HG03439 (cell line): ENCODE measurements at regions not wholly inside any gene's neighbourhood (a gene's known extent, or its start where the extent isn't known, plus 50 kb on each side); places are given as distances from the start of the nearest gene placed in this dataset.
A peak's percentile ranks its signal among the peaks of the same experiment; 100 is the strongest.

Experiments
- ATAC-seq: cut with Tn5 transposase; IDR thresholded peaks from one replicate; pipeline ENCODE4 v1.9.1; 2021; ENCODE audit warnings: mild to moderate bottlenecking, moderate library complexity; ENCODE audit not compliant: unreplicated experiment

DNA sequence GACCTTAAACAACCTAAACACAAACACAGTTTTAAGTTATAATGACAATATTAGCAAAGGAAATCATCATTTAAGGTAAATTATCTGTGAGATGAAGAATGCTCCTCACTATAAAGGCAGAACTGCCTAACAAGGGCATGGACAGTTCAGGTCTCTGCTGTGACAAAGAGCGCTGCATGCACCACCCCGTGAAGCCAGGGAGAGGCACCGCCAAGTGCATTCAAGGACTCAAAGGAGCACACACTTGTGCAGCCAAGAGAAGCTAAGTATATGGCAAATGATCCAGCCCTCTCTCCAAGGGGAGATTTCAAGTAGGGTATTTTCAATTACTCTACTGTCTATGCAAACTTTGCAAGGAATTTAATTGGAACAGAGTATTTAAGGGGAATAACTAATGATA is 126.0 kb downstream of the RAP2A start:
- no peak for ATAC-seq

DNA sequence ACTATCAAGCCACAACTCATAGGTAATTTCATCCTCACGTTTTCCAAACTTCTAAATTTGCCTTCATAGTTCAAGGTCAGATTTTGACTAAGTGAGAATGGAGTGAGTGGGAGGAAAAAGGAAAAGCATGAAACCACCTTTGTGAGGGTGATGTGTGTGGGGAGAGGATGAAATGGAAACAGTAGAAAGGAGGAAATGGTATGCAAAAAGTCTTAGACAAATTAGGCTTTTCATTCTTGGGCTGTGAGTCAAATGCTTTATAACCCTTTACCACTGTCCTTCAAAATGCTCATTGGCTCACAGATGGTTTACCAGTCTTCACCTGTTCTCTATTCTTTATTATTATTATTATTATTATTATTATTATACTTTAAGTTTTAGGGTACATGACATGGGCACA is 127.2 kb downstream of the RAP2A start:
- no peak for ATAC-seq

DNA sequence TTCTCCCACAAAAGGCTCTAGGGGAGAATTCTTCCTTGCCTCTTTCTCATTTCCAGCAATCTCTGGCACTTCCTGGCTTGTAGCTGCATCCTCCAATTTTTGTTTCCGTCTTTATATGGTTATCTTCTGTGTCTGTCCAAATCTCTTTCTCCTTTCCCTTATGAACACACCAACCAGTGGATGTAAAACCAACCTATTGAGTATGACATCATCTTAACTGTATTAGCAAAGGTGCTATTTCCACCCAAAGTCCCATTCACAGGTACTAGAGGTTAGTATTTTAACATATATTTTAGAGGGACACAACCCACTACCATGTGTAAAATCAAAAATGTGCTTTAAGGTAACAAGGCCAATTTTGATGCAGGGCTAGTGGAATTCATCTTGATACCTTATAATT is 129.0 kb downstream of the RAP2A start:
- no peak for ATAC-seq

DNA sequence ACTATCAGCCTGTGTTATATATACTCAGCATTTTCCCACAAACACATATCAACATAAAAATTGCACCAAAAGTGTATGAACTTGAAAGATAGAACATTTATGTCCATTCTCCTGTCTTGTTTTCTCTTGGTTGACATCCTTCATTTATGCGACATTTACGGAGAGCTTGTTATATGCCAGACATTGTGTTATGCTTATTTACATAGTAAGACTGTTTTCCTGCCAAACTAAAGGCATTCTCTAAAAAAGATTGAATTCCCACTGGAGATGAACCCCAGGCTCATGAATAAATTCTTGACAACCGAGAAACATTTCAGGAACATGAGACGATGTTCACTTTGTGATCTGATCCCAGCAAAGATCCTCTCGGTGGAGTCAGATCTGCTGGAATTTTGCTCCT is 131.0 kb downstream of the RAP2A start:
- ATAC-seq = no peak

DNA sequence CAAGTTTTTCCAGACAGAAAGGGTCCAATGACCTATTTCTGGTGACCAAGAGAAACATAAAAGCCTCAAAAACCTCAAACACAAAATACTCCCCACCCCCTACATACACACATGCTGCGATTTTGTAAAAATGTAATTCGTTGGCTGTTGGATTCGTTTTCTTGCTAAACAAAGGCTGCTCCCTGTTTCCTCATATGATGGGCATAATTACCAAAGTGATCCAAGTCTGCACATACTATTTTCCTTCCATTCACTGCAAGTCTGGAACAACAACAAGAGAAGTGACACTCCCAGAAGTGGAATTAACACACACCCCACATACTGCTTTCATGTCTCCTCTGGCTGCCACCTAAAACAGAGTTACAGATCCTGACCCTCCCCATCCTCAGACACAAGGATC is 131.9 kb downstream of the RAP2A start:
- ATAC-seq = no peak

DNA sequence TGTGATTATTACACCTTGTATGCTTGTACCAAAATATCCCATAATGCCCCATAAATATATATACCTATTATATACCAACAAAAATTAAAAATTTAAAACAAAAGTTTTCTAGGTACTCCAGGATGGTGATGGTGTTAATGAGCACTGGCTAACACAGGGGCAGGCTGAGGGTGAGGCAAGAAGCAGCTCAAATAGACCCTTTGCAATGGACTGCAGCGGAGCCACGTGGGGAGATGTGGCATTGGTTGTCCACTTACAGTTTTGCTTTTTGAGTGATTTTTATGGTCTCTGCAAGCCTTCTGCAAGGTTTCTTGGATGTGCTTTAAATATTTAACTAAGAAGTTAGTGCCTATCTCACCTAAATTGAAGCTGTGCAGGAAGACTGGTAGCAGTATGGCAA is 132.9 kb downstream of the RAP2A start:
- ATAC-seq = no peak

DNA sequence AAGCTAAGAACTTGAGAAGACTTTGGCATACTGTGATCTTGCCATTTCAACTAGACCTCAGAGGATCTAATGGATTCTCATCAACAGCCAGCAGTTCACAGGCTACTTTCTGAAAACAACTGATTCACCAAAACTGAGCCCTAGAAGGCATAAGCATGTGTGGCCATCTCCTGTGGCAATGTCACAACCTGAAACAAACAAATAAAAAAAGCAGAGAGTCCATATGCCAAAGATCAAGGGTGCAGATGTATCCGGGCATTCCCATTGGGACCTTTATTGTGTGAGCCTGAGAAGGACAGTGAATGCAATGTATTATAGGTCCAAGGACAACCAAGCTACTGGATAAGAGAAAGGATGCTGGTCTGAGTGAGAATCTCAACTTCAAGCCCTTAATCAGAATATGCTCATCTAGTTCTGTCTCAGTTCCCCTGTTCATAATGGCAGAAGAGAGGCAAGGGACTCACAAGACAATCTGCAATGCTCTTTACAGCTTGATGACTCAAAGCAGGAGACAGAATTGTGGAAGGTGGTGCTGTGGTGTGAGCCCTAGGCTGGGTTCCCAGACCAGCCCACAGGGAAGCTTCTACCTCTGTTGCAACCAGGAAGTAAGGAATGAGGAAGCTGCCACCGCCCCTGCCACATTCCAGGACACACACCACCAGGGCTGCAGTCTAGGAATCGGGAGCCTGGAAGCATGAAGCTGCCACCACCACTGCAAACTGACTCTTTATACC is 133.7 kb downstream of the RAP2A start:
- peak; percentile 84 for ATAC-seq

DNA sequence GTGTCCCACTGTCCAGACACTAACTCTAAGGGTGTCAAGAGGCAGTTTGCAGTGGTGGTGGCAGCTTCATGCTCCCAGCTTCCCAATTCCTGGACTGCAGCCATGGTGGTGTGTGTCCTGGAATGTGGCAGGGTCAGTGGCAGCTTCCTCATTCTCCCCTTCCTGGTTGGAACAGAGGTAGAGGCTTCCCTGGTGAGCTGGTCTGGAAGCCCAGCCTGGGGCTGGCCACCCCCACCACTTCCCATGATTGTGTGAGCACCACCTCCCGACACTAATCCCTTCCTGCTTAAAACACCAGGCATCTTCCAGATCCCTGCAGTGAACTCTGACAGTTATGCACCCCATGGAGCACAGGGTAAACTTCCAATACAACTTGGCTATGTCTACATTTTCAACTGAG is 134.9 kb downstream of the RAP2A start:
- ATAC-seq = no peak

DNA sequence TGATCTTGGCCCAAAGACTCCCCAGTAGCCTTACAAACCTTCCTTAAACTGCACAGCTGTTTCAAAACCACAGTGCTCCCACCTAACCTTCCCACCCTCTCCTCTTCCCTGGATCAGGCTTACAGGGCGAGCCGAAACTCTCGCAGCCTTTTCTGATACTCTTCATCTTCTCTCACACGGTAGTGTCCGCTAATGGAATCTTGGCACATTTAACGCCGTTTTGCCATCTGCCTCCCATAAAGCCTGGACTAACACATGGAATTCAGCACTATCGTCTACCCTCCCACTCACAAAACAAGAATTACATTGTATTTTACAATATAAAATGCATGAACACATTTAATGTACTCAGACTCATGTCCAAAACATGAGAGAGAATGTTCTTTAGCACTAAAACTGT is 135.9 kb downstream of the RAP2A start:
- ATAC-seq = no peak

DNA sequence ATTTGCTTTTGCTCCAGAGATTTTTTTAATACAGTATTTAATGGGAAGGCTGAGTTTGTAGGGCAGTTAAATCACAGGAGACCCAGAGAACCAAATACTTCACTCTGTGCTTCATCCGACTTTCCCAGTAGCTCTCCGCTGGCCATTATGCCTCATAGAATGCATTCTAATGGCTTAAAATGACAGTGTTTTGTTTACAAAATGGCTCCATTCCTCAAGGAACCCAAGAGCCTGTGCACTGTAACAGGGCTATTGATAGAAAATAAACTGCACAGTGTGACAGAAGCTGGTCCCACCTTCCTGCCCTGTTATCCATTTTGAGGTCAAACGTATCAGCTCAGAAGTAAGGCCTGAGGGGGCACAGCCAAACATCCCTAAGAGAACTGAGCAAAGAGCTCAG is 136.5 kb downstream of the RAP2A start:
- no peak for ATAC-seq

DNA sequence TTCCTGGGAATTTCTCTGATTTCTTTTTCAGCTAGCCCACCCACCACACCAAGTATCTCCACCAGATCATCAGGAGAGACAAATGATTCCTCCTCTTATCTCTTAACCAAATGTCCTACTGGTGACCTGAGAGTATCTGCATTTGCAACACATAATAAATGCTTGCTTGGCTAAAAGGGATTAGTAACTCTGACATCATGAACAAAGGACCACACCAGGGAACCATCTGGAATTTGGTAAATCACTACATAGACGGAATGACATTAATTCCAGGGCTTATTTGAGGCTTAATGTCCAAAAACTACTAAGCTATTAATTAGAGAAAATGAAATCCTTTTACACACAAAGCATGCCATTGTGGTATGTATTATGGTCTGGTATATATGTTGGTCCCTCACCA is 139.0 kb downstream of the RAP2A start:
- no peak for ATAC-seq

DNA sequence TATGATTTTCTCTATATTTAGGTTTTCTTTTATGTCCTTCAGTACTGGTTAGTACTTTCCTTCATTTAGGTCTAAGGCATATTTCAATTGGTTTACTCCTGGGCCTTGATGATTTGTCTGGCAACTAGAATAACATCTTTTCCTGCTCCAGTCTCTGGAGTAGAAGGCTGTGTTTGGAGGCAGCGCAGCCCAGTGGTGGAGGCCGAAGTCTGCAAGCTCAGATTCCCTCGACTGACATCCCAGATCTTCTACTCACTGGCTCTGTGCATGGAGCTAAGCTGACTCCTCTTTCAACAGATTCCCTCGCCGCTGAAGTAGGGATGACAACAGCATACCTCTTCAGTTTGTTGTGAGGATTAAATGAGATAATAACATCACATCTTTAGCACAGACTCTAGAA is 141.0 kb downstream of the RAP2A start:
- no peak for ATAC-seq

DNA sequence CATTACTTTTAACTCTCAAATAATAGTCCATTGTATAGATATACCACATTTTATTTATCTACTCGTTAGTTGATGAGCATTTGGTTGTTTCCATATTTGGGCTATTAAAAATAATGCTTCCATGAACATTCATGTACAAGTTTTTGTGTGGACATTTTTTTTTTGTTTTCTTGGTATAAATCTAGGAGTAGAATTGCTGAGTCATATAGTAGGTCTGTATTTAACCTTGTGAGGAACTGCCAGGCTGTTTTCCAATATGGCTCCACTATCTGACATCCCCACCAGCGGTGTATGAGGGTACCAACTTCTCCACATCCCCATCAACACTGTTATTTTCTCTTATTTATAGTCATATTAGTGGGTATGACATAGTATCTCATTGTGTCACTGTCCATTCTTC is 143.1 kb downstream of the RAP2A start:
- ATAC-seq = no peak

DNA sequence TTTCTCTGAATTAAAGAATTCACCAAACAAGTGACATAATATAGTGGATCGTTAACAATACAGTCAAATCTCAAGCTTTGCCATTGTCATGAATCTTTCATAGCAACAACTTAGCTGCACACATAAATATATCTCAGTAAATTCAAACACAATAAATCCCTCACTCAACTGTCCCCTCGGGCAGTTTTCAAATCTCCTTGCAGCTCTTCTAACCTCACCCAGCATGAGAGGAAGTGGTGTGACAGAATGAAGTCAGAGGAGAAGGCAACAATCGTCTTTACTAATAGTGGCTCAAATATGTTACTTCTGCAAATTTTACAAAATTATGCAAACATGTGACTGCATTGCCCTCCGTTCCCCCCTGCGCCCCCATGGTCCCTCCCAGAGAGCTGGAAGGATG is 148.2 kb downstream of the RAP2A start:
- no peak for ATAC-seq

DNA sequence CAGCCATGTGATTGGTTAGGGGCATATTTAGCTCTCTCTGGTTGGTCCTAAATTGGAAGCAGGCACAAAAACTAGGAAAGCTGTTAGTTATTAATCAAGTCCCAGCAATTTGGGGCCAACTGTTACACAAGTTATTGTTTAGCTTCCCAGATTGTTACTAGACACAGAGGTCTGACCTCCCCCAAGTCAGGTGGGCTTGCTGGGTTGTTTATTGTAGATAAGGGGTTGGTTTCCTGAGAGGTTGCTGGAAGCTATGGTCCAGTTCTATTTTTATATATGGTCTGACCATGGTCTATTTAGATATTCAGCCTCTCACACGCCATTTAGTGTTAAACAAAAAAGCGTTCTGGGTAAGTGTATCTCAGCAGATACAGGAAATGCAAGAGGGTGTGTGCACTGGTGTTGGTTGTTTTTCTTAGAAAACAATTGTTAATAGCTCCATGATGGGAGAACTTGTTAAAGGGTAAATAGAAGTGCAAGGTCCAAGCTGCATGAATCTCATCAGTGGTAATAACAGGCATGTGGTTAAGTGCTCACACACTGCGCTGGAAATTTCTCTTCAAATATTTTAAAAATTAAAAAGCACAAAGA is 150.0 kb downstream of the RAP2A start:
- ATAC-seq = no peak

DNA sequence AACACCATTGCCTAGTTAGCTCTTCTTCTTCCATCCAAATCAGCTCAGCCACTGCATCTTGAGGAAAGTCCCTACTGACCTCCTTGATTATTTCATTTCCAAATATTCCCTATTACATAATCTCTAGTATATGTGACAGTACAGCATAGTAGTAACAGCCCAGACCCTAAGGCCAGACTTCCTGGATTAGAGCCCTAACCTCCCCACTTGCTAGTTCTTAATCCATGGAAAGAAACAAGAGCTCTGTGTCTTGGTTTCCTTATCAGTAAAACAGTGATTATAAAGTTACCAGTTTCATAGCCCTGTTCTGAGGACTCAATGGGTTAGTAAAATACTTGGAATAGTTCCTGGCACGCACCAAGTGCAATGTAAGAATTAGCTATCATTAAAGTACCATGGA is 153.0 kb downstream of the RAP2A start:
- ATAC-seq = no peak

DNA sequence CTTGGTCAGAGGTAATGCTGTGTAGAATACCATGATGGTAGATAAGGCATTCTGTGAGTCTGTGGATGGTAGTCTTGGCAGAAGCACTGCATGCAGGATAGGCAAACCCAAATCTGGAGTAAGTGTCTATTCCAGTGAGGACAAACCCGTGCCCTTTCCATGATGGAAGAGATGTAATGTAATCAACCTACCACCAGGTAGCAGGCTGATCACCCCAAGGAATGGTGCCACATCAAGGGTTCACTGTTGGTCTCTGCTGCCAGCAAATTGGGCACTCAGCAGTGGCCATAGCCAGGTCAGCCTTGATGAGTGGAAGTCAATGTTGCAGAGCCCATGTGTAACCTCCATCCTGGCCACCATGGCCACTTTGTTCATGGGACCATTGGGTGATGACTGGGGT is 155.0 kb downstream of the RAP2A start:
- no peak for ATAC-seq

DNA sequence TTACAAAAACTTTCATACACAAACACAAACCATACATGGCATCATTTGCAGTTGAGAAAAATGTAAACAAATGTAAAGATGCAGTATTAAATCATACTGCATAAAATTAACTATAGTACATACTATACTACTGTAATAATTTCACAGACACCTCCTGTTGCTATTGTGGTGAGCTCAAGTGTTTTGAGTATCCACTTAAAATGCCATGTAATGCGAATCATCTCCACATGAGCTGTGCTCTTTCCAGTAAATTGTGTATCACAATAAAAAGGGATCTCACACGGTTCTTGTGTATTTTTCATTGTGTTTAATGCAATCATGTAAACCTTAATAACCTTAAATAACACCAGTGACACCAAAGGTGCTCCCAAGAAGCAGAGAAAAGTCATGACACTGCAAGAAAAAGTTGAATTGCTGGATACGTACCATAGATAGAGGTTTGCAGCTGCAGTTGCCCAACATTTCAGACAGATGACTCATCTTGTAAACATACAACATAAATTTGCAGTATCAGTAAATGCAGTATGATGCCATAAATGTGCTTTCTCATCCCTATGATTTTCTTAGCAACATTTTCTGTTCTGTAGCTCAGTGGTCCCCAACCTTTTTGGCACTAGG is 166.6 kb downstream of the RAP2A start:
- no peak for ATAC-seq

DNA sequence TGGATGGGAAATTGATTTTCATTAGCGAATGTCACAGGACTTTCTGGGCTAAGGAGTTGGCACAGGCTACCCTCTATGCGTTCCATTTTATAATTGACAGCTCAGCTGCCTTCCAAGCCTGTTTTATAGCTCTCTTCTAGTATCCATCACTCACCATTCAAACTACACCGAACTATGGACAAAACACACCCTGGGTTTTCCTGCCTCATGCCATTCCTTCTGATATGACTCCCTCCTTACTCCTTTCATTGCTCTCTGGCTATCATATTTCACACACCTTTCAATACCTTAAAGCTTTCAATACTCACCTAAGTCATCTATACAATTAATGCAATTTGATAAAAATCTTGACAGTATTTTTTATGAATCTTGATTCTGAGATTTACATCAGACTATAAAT is 181.3 kb downstream of the RAP2A start:
- no peak for ATAC-seq

DNA sequence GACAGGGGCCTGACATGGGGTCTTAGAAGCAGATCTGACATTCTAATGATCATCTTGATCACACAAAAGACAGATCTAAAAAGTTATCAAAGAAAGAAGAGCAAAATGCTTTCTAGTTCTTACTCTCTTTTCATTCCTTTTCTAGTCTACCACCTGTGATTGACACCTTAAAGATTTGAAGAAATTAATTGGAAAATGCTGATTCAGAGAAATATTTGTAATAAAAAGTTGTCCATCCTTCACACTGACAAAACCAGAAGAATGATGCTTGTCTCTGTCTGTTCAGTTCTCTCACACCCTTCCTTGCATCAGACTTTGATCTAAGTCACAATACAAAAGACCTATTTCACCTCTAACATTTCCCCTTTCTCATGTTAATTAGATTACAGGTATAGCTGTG is 182.4 kb downstream of the RAP2A start:
- no peak for ATAC-seq

DNA sequence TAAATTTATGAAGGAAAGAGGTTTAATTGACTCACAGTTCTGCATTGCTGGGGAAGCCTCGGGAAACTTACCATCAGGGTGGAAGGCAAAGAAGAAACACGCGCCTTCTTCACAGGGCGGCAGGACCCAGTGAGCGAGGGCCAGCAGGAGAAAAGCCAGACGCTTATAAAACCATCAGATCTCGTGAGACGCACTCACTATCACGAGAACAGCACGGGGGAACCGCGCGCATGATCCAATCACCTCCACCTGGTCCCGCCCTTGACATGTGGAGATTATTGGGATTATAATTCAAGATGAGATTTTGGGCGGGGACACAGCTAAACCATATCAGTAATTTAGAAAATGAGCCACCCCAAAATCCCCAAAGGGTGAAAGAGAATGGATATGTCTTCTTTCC is 187.1 kb downstream of the RAP2A start:
- ATAC-seq = no peak

DNA sequence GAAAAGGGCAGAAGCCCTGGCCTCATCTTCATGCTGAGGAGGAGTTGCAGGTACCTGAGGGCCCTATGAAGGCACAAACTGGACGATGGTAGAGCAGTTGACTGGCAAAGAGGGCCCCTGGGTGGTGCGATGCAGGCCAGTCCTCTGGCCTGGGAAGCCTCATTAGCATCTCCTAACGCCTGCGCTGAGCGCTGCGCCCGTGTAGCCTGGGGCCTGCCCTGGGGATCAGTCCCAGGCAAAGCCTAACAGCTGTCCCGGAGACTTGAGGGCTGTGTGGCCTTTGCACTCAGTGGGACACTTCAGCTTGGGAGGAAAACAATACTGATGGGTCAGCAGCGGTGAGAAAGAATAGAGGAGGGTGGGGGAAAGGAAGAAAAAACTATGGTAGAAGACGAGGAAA is 187.7 kb downstream of the RAP2A start:
- no peak for ATAC-seq

DNA sequence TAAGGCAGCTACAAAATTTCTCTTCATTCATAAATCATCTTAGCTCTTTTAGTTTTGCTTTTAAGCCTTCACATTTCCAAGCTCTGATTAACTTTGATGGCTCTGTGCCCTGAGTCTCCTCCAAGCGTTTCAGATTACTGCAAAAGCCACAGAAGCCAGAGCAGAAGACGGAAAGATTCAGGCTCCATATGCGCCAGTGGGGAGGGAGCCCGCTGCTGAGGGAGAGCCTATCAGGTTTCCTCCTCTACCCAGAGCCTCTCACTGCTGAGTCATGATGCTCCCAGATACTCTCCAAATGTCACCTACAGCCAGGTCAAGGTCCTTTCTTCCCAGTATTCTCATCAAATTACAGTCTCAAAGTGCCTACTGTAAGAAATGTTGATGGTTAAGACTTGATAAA is 193.6 kb downstream of the RAP2A start:
- no peak for ATAC-seq
